COLO829 (cell line): ENCODE measurements at regions not wholly inside any gene's neighbourhood (a gene's known extent, or its start where the extent isn't known, plus 50 kb on each side); places are given as distances from the start of the nearest gene placed in this dataset.
"Not testable (repeated sequence)": the region's sequence is repeated elsewhere in the genome, so short reads cannot be mapped to it uniquely, and the experiment has no call there.

Source experiments
- DNase-seq: peaks from one replicate; pipeline ENCODE4 v3.0.0; 2012; ENCODE audit warnings: low spot score

GRCh38 chr1:116851189-116851588 is 58.5 kb upstream of the PTGFRN start:
- DNase-seq: not testable (repeated sequence)

- no peak for DNase-seq
These were observed 57.9 kb upstream of the PTGFRN start for GRCh38 chr1:116851846-116852245.

- no peak for DNase-seq
These were observed 57.3 kb upstream of the PTGFRN start for GRCh38 chr1:116852367-116852766.

GRCh38 chr1:116852910-116853309 is 56.8 kb upstream of the PTGFRN start:
- no peak for DNase-seq

GRCh38 chr1:116853680-116854402 is 55.9 kb upstream of the PTGFRN start:
- DNase-seq: peak; percentile 25

- no peak for DNase-seq
These were observed 55.4 kb upstream of the PTGFRN start for GRCh38 chr1:116854403-116854690.

- no peak for DNase-seq
These were observed 55.0 kb upstream of the PTGFRN start for GRCh38 chr1:116854716-116855115.

GRCh38 chr1:116855191-116855619 is 54.5 kb upstream of the PTGFRN start:
- DNase-seq: no peak

GRCh38 chr1:116855773-116856201 is 53.9 kb upstream of the PTGFRN start:
- DNase-seq: no peak

GRCh38 chr1:116856312-116856711 is 53.4 kb upstream of the PTGFRN start:
- DNase-seq: no peak

- DNase-seq: no peak
These were observed 52.6 kb upstream of the PTGFRN start for GRCh38 chr1:116857092-116857491.
